Heart right ventricle (tissue), 16 donors: ENCODE measurements at regions not wholly inside any gene's neighbourhood (a gene's known extent, or its start where the extent isn't known, plus 50 kb on each side); places are given as distances from the start of the nearest gene placed in this dataset.

Source experiments
- ATAC-seq, 8 donors: fragments of 200-7000 bp; cut with Tn5 transposase; one replicate each; pipeline ENCODE4 v1.9.1; 2020; ENCODE audit warnings: mild to moderate bottlenecking in 8 of 8, moderate library complexity in 8 of 8, moderate number of reproducible peaks in 1 of 8
- DNase-seq, 2 donors: peaks; one replicate each; pipeline ENCODE4 v3.0.0-alpha.2; 2020
- H3K27ac ChIP-seq, 10 donors: fragments of 200-600 bp; sonication (generic) in 2 of 10; one replicate each; pipeline versions ENCODE4 v1.5.0 to v1.8.0; 2020 to 2022; ENCODE audit warnings: mild to moderate bottlenecking in 3 of 10
- H3K27me3 ChIP-seq, 7 donors: fragments of 200-600 bp; one replicate each; pipeline ENCODE4 v1.8.0; 2021 to 2022; ENCODE audit warnings: mild to moderate bottlenecking in 2 of 7
- H3K36me3 ChIP-seq, 9 donors: fragments of 200-600 bp; sonication (generic) in 1 of 9; one replicate each; pipeline versions ENCODE4 v1.5.0 to v1.8.0; 2020 to 2022; ENCODE audit warnings: mild to moderate bottlenecking in 2 of 9
- H3K4me1 ChIP-seq, 9 donors: fragments of 200-600 bp; sonication (generic) in 1 of 9; one replicate each; pipeline versions ENCODE4 v1.5.0 to v1.8.0; 2020 to 2022; ENCODE audit warnings: mild to moderate bottlenecking in 4 of 9
- H3K4me3 ChIP-seq, 10 donors: fragments of 200-600 bp; sonication (generic) in 2 of 10; one replicate each; pipeline versions ENCODE4 v1.5.0 to v1.8.0; 2020 to 2022; ENCODE audit warnings: mild to moderate bottlenecking in 7 of 10, moderate library complexity in 2 of 10
- H3K9me3 ChIP-seq, 11 donors: fragments of 200-600 bp in 10 of 11; sonication (generic) in 2 of 11; one replicate each; pipeline versions ENCODE4 v1.5.0 to v1.8.0; 2013 to 2022; ENCODE audit warnings: mild to moderate bottlenecking in 2 of 11, control low read depth in 1 of 11, moderate library complexity in 1 of 11
- CTCF ChIP-seq, 9 donors: fragments of 200-600 bp; sonication (generic) in 2 of 9; IDR thresholded peaks; one replicate each; pipeline versions ENCODE4 v1.5.0 to v1.8.0; 2021 to 2022; ENCODE audit warnings: antibody characterized with exemption in 9 of 9, mild to moderate bottlenecking in 5 of 9, moderate library complexity in 1 of 9
- WGBS, 2 donors: extraction: QIAGEN DNeasy Blood & Tissue Kit; methylation state at CpG; one replicate each; pipeline ENCODE4 v1.1.7; 2013; ENCODE audit warnings: inconsistent platforms in 1 of 2; 5-methylcytosine and 5-hydroxymethylcytosine counted together
- intact Hi-C, 10 donors: fragments of 100-400 bp; cut with DNase I; formaldehyde crosslinking; loops; one replicate each; pipeline versions ENCODE4 v1.11.1 to v1.14.2; 2022
- donor health status: Arrhythmogenic right ventricular cardiomyopathy.
- donor health status: ischemic (EF 13 %, LVEDD 7.1; RV severe dilation, severe dysfunction).
- donor health status: healthy with polysubstance abuse.
- donor health status: DM: no; HTN: yes; CAD: no.
- donor health status: DM: no; HTN: no; CAD: no.
- donor health status: ischemic (EF 25% LVEDD 6.9; RV normal size, moderate dysfunction).
- donor health status: ischemic (EF 25% LVEDD 5.7; RV mildly dilated, moderate dysfunction).
- donor health status: healthy.
- donor health status: DM: yes; HTN: yes; CAD: no.
- donor health status: Ischemic cardiomyopathy.
- donor health status: ischemic (EF 35%, LVEDD 5.7; RV mildly dilated, moderate dysfunction).
- donor health status: nonischemic (EF 11% LVEDD 7.7; RV severe dilation, severe dysfunction).
- donor health status: DM: yes; HTN: yes; CAD: no.
- donor health status: PGD.
- donor health status: ischemic (EF 29% LVEDD 5.4; RV normal size, mild dysfunction).
- donor health status: nonischemic (EF 23%, LVEDD 6.1; RV moderate dilation, normal function).

DNA sequence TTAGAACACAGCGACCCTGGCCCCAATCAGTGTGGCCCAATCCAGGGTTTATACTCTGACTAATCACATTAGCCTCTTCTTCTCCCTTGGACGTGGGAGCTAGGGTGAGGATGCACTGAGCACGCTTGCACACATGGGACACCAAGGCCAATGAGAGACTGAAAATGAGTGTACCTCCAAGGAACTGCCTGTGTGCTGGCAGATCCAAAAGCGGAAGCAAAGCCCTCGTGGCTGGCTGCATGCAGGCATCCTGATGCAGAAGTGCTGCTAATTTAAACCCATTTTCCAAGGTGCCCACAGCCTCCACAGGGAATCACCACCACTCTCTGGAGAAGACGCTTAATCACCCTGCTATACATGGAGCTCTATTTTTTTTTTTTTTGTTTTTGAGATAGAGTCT, 375.3 kb upstream of the XYLT1 start:
- DNase-seq = no peak

GRCh38 chr16:17845031-17845430, 374.3 kb upstream of the XYLT1 start:
- DNase-seq (no peak), ATAC-seq (no peak)
- H3K27ac ChIP-seq = no peak overlapping the region
- no peak for TF ChIP-seq CTCF (IDR thresholded peaks at IDR 0.05)
- no peak overlapping the region for H3K4me3 ChIP-seq
- peaks cover 0 to 11% (median 0%) of the 10 kb centered on the region in 7 donors for H3K27me3 ChIP-seq
- 76 to 82% methylated on average over 10 of the region's 10 CpGs for WGBS, 2 donors
- no peaks in the 10 kb centered on the region for H3K4me1 ChIP-seq
- H3K9me3 ChIP-seq = no peaks in the 10 kb centered on the region
- intact Hi-C loops = no loop called here
- no peaks in the 10 kb centered on the region for H3K36me3 ChIP-seq

More for the DNA sequence above, 375.3 kb upstream of the XYLT1 start:
- Histone ChIP-seq H3K27ac (no peak overlapping the region), H3K9me3 (no peaks in the 10 kb centered on the region), H3K4me1 (no peaks in the 10 kb centered on the region), H3K36me3 (no peaks in the 10 kb centered on the region), H3K4me3 (no peak overlapping the region), H3K27me3 (peaks cover 0 to 9% (median 0%) of the 10 kb centered on the region in 7 donors)
- WGBS, 2 donors = 84 to 90% methylated on average over 6 of the region's 6 CpGs
- intact Hi-C loops = no loop called here
- no peak for TF ChIP-seq CTCF (IDR thresholded peaks at IDR 0.05)
- no peak for ATAC-seq

DNA sequence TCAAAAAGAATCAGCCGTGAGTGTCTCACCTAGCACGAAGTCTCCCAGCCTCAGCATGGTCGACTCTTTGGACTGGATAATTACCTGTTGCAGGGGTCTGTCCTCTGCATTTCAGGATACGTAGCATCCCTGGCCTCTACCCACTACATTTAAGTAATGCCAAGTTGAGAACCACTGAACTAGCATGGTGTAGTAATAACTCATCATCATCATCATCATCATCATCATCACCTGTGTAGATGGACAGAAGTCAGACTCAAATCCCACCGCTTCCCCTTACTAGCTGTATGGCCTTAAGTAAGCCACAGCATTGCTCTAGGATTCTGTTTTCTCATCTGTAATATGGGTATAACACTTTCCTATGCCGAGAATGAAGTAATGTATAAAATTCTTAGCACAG, 373.1 kb upstream of the XYLT1 start:
- Histone ChIP-seq H3K27ac (no peak overlapping the region), H3K36me3 (no peaks in the 10 kb centered on the region), H3K27me3 (peaks cover 0 to 16% (median 0%) of the 10 kb centered on the region in 7 donors), H3K4me1 (no peaks in the 10 kb centered on the region), H3K9me3 (no peaks in the 10 kb centered on the region), H3K4me3 (no peak overlapping the region)
- intact Hi-C loops = no loop called here
- ATAC-seq = no peak
- WGBS, 2 donors = 79 to 87% methylated on average over 6 of the region's 6 CpGs
- TF ChIP-seq CTCF (IDR thresholded peaks at IDR 0.05) = no peak
- no peak for DNase-seq

- Histone ChIP-seq H3K9me3 (no peaks in the 10 kb centered on the region), H3K27me3 (peaks cover 0 to 32% (median 4%) of the 10 kb centered on the region in 7 donors), H3K27ac (no peak overlapping the region), H3K4me1 (no peaks in the 10 kb centered on the region), H3K36me3 (no peaks in the 10 kb centered on the region), H3K4me3 (no peak overlapping the region)
- no peak for TF ChIP-seq CTCF (IDR thresholded peaks at IDR 0.05)
- DNase-seq = no peak
- WGBS, 2 donors = 58 to 60% methylated on average over 5 of the region's 5 CpGs
- intact Hi-C loops = no loop called here
- ATAC-seq = no peak
Observed at GRCh38 chr16:17839907-17840306, 369.1 kb upstream of the XYLT1 start.
